ENCODE measurements at regions not wholly inside any gene's neighbourhood (a gene's known extent, or its start where the extent isn't known, plus 50 kb on each side); places are given as distances from the start of the nearest gene placed in this dataset.

DNA sequence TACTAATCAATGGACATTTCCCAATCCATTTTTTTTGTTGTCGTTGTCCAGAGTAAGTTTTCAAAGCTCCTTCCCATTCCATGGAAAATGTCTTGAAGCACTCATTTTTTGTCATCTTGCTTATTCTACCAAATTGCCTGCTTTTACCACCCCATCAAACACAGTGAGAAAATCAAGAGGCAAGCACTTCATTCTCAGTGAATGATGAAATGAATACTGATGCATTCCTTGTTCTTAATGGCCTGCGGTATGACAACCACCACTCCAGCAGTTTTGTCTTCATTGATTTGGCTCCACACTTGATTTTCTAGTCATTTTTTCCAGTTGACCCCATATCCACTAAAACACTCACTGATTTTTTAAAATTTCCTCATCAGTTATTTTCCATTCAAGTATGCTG lies 193.5 kb upstream of the ANKH start:
- Histone ChIP-seq H3K9ac (ENCODE audit: low read depth in 2 of 2, low read length in 2 of 2) (no peak overlapping the region), H3K4me1 (no peaks in the 10 kb centered on the region), H3K36me3 (no peaks in the 10 kb centered on the region), H3K9me3 (no peaks in the 10 kb centered on the region), H3K4me3 (no peak overlapping the region), H3K27me3 (no peaks in the 10 kb centered on the region), H3K27ac (no peak overlapping the region)
- DNase-seq = no peak
- no peak for TF ChIP-seq CTCF (IDR thresholded peaks at IDR 0.05)
- intact Hi-C loops (cut with DNase I) = no loop called here

DNA sequence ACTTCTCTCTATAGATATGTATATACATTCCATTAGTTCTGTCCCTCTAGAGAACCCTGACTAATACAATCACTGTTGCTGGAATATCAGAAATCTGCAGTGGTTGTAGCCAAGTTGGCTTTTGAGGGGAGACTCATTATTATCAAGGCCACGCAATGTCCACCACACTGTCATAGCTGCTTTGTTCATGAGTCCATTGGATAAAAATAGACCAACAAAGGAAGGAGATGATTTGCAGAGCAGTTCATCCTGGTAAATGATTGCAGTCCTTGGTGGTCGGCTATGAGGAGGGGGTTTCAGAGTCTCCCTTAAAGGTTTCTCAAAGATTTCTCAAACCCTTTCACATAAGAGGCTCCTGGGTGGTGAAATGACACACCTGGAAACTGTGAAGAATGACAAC lies 192.8 kb upstream of the ANKH start:
- Histone ChIP-seq H3K36me3 (no peaks in the 10 kb centered on the region), H3K27me3 (no peaks in the 10 kb centered on the region), H3K27ac (no peak overlapping the region), H3K9me3 (no peaks in the 10 kb centered on the region), H3K4me1 (no peaks in the 10 kb centered on the region), H3K9ac (ENCODE audit: low read depth in 2 of 2, low read length in 2 of 2) (no peak overlapping the region), H3K4me3 (no peak overlapping the region)
- no peak for DNase-seq
- no peak for TF ChIP-seq CTCF (IDR thresholded peaks at IDR 0.05)
- intact Hi-C loops (cut with DNase I) = no loop called here

DNA sequence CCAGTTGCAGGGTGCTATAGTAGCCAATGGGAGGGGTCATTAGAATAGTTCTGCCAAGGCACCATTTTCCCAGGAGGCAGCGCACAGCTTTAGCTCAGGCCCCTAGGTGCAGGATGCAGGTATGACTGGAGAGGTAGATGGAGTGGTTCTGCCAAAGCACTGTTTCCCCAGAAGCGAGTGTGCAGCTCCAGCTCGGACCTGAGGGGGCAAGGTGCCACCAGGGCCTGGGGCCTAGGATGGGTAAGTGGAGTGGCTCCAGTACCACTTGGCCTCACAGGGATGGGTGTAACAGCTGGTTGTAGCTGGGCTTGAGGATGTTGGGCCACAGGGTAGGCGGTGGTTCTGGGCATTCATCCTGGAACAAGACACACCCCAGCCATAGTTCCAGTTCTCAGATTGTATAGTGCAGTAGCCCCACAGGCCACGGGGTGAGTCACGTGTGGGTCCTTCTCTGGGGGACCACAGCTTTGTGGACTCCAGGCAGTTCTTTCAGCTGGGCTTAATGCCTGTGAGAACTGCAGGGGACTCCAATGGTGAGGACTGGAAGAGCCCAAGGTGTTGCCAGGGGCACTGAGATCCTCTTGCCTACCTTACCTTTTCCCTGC lies 185.5 kb upstream of the ANKH start:
- TF ChIP-seq CTCF (IDR thresholded peaks at IDR 0.05) = no peak
- Histone ChIP-seq H3K27ac (no peak overlapping the region), H3K36me3 (no peaks in the 10 kb centered on the region), H3K9me3 (no peaks in the 10 kb centered on the region), H3K4me3 (no peak overlapping the region), H3K9ac (ENCODE audit: low read depth in 2 of 2, low read length in 2 of 2) (no peak overlapping the region), H3K4me1 (no peaks in the 10 kb centered on the region), H3K27me3 (no peaks in the 10 kb centered on the region)
- intact Hi-C loops (cut with DNase I) = no loop called here
- no peak for DNase-seq

DNA sequence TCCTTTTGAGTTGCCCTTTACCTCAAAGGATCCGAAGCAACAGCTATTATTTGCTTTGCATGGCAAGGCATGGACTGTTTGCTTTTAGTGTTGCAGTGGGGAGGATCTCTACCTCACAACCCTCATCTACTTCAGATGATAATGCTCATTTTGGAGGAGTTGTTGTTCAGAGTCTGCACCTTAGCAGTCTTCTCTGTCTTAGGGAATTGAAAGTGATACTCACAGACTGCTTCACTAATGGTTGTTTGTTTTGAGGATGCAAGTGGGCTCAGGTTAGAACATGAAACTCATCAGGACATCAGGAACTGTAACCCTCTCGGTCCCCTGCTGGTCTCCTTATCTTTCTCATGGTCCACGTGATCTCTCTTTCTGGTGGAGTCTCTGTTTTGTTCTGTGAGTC lies 172.9 kb upstream of the ANKH start:
- H3K4me3 ChIP-seq = no peak overlapping the region
- H3K36me3 ChIP-seq = no peaks in the 10 kb centered on the region
- H3K9ac ChIP-seq (ENCODE audit: low read depth in 2 of 2, low read length in 2 of 2) = no peak overlapping the region
- intact Hi-C loops (cut with DNase I) = no loop called here
- no peaks in the 10 kb centered on the region for H3K4me1 ChIP-seq
- H3K27ac ChIP-seq = no peak overlapping the region
- no peak for DNase-seq
- no peaks in the 10 kb centered on the region for H3K27me3 ChIP-seq
- H3K9me3 ChIP-seq = no peaks in the 10 kb centered on the region
- TF ChIP-seq CTCF (IDR thresholded peaks at IDR 0.05) = no peak

GRCh38 chr5:15037247-15037908 lies 165.8 kb upstream of the ANKH start:
- intact Hi-C loops (cut with DNase I) = no loop called here
- no peak for TF ChIP-seq CTCF (IDR thresholded peaks at IDR 0.05)
- H3K27me3 ChIP-seq = no peaks in the 10 kb centered on the region
- H3K27ac ChIP-seq = no peak overlapping the region
- H3K4me3 ChIP-seq = no peak overlapping the region
- no peaks in the 10 kb centered on the region for H3K4me1 ChIP-seq
- no peaks in the 10 kb centered on the region for H3K36me3 ChIP-seq
- H3K9me3 ChIP-seq = no peaks in the 10 kb centered on the region
- DNase-seq = no peak
- no peak overlapping the region for H3K9ac ChIP-seq (ENCODE audit: low read depth in 2 of 2, low read length in 2 of 2)
